Endothelial cell of hepatic sinusoid (primary cell): ENCODE measurements at regions not wholly inside any gene's neighbourhood (a gene's known extent, or its start where the extent isn't known, plus 50 kb on each side); places are given as distances from the start of the nearest gene placed in this dataset.

Source experiments
- in situ Hi-C: cut with HindIII; loops from 2 replicates; pipeline ENCODE4 v1.10.0; 2017; ENCODE audit warnings: low sequenced_read_pairs

GRCh38 chr18:28834889-28835288, 658.0 kb upstream of the CDH2 start:
- in situ Hi-C loops: loop anchor here (10.0 kb wide), 1 partner anchor 60 kb away; no protein-coding TSS in a partner anchor

- in situ Hi-C loops: loop anchor here (10.0 kb wide), 1 partner anchor 63 kb away; no protein-coding TSS in a partner anchor
Measured at GRCh38 chr18:28831908-28832307, 655.0 kb upstream of the CDH2 start.

GRCh38 chr18:28831476-28831875, 654.5 kb upstream of the CDH2 start:
- in situ Hi-C loops: loop anchor here (10.0 kb wide), 1 partner anchor 63 kb away; no protein-coding TSS in a partner anchor

GRCh38 chr18:28826107-28826506, 649.2 kb upstream of the CDH2 start:
- in situ Hi-C loops: no loop called here

- in situ Hi-C loops: no loop called here
Measured at GRCh38 chr18:28824183-28824574, 647.2 kb upstream of the CDH2 start.

- in situ Hi-C loops: no loop called here
Measured at GRCh38 chr18:28823506-28824182, 646.7 kb upstream of the CDH2 start.

GRCh38 chr18:28820353-28820752, 643.4 kb upstream of the CDH2 start:
- in situ Hi-C loops: no loop called here

- in situ Hi-C loops: no loop called here
Measured at GRCh38 chr18:28816155-28816554, 639.2 kb upstream of the CDH2 start.

GRCh38 chr18:28814365-28814764, 637.4 kb upstream of the CDH2 start:
- in situ Hi-C loops: no loop called here

- in situ Hi-C loops: no loop called here
Measured at GRCh38 chr18:28808373-28808772, 631.4 kb upstream of the CDH2 start.

- in situ Hi-C loops: no loop called here
Measured at GRCh38 chr18:28805491-28805890, 628.6 kb upstream of the CDH2 start.

GRCh38 chr18:28804512-28805202, 627.7 kb upstream of the CDH2 start:
- in situ Hi-C loops: no loop called here

GRCh38 chr18:28802546-28802945, 625.6 kb upstream of the CDH2 start:
- in situ Hi-C loops: no loop called here

GRCh38 chr18:28801876-28802275, 624.9 kb upstream of the CDH2 start:
- in situ Hi-C loops: no loop called here

- in situ Hi-C loops: no loop called here
Measured at GRCh38 chr18:28794459-28795245, 617.7 kb upstream of the CDH2 start.

- in situ Hi-C loops: no loop called here
Measured at GRCh38 chr18:28793901-28794300, 617.0 kb upstream of the CDH2 start.

- in situ Hi-C loops: no loop called here
Measured at GRCh38 chr18:28792404-28793086, 615.6 kb upstream of the CDH2 start.

- in situ Hi-C loops: no loop called here
Measured at GRCh38 chr18:28791101-28791500, 614.2 kb upstream of the CDH2 start.

- in situ Hi-C loops: no loop called here
Measured at GRCh38 chr18:28789502-28789901, 612.6 kb upstream of the CDH2 start.

GRCh38 chr18:28786926-28787325, 610.0 kb upstream of the CDH2 start:
- in situ Hi-C loops: no loop called here
